HUES64 (cell line): ENCODE measurements at regions not wholly inside any gene's neighbourhood (a gene's known extent, or its start where the extent isn't known, plus 50 kb on each side); places are given as distances from the start of the nearest gene placed in this dataset.
"Not testable (repeated sequence)": the region's sequence is repeated elsewhere in the genome, so short reads cannot be mapped to it uniquely, and the experiment has no call there.

Experiments
- H3K27ac ChIP-seq: 2 replicates; pipeline ENCODE4 v1.7.0; 2013; ENCODE audit warnings: low read depth, low read length, inconsistent platforms
- H3K27me3 ChIP-seq: 2 replicates; pipeline ENCODE4 v1.6.1; 2013; ENCODE audit warnings: mild to moderate bottlenecking, low read length; ENCODE audit not compliant: insufficient read depth
- H3K36me3 ChIP-seq: 2 replicates; pipeline ENCODE4 v1.6.1; 2013; ENCODE audit warnings: mild to moderate bottlenecking, low read length; ENCODE audit not compliant: insufficient read depth
- H3K4me1 ChIP-seq: 2 replicates; pipeline ENCODE4 v1.6.1; 2013; ENCODE audit warnings: mild to moderate bottlenecking, low read length, moderate library complexity; ENCODE audit not compliant: insufficient read depth
- H3K4me3 ChIP-seq: 2 replicates; pipeline ENCODE4 v1.5.1; 2013; ENCODE audit warnings: mild to moderate bottlenecking, low read length, moderate library complexity
- H3K9ac ChIP-seq: 2 replicates; pipeline ENCODE4 v1.6.1; 2013; ENCODE audit warnings: mild to moderate bottlenecking, low read depth, low read length
- H3K9me3 ChIP-seq: 2 replicates; pipeline ENCODE4 v1.6.1; 2013; ENCODE audit warnings: low read depth, low read length; ENCODE audit not compliant: insufficient read depth
- WGBS: fragments of 150-250, 120-280 bp; methylation state at CpG from one replicate; pipeline ENCODE4 v1.1.7; 2013; ENCODE audit warnings: missing lambda C conversion rate; 5-methylcytosine and 5-hydroxymethylcytosine counted together

GRCh38 chr5:52255308-52255707 is 532.4 kb upstream of the ITGA1 start:
- H3K9me3 ChIP-seq = no peaks in the 10 kb centered on the region
- H3K9ac ChIP-seq = no peak overlapping the region
- H3K27me3 ChIP-seq = no peaks in the 10 kb centered on the region
- H3K36me3 ChIP-seq = no peaks in the 10 kb centered on the region
- peaks cover 6% of the 10 kb centered on the region; the same call in 1 of the 2 replicates for H3K4me1 ChIP-seq
- no peak overlapping the region for H3K4me3 ChIP-seq
- H3K27ac ChIP-seq = no peak overlapping the region
- WGBS = 98% methylated on average over 4 of the region's 4 CpGs

GRCh38 chr5:52262844-52263243 is 524.9 kb upstream of the ITGA1 start:
- H3K9me3 ChIP-seq = no peaks in the 10 kb centered on the region
- H3K36me3 ChIP-seq = no peaks in the 10 kb centered on the region
- H3K27ac ChIP-seq = no peak overlapping the region
- 97% methylated on average over 3 of the region's 3 CpGs for WGBS
- no peaks in the 10 kb centered on the region for H3K4me1 ChIP-seq
- no peak overlapping the region for H3K9ac ChIP-seq
- no peak overlapping the region for H3K4me3 ChIP-seq
- no peaks in the 10 kb centered on the region for H3K27me3 ChIP-seq

- no peak overlapping the region for H3K27ac ChIP-seq
Measured at GRCh38 chr5:52269401-52269800, 518.3 kb upstream of the ITGA1 start.

DNA sequence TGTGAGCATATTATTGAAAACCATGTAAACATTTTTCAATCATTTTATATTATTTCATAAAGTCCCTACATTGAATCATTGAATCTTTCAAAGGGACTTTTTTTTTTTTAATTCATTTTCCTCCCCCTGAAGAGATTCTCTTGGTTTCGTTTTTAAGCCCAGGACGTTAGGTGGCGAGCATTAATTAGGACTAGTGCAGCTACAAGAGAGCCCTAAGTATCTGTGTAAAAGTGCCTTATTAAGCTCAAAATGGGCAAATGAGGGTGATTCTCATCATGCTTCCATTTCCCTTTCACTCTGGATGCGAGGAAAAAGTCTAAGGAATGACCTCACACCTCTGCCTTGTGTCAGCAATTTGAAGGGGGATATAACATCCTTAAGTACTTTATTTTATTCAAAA is 517.9 kb upstream of the ITGA1 start:
- WGBS = 88% methylated on average over 4 of the region's 4 CpGs
- no peak overlapping the region for H3K27ac ChIP-seq
- no peaks in the 10 kb centered on the region for H3K36me3 ChIP-seq
- H3K4me3 ChIP-seq = no peak overlapping the region
- H3K9me3 ChIP-seq = no peaks in the 10 kb centered on the region
- H3K9ac ChIP-seq = no peak overlapping the region
- no peaks in the 10 kb centered on the region for H3K27me3 ChIP-seq
- peaks cover 20% of the 10 kb centered on the region; the same call in 1 of the 2 replicates for H3K4me1 ChIP-seq

More at GRCh38 chr5:52269401-52269800, 518.3 kb upstream of the ITGA1 start:
- Histone ChIP-seq H3K4me1 (peaks cover 20% of the 10 kb centered on the region; the same call in 1 of the 2 replicates), H3K4me3 (no peak overlapping the region), H3K9ac (no peak overlapping the region), H3K36me3 (no peaks in the 10 kb centered on the region), H3K27me3 (no peaks in the 10 kb centered on the region), H3K9me3 (no peaks in the 10 kb centered on the region)
- WGBS = 94% methylated on average over 1 of the region's 1 CpG

GRCh38 chr5:52275639-52276038 is 512.1 kb upstream of the ITGA1 start:
- Histone ChIP-seq H3K36me3 (no peaks in the 10 kb centered on the region), H3K27ac (no peak overlapping the region), H3K9me3 (no peaks in the 10 kb centered on the region), H3K4me3 (no peak overlapping the region), H3K27me3 (no peaks in the 10 kb centered on the region), H3K9ac (no peak overlapping the region), H3K4me1 (peaks cover 10% of the 10 kb centered on the region; the same call in 1 of the 2 replicates)

DNA sequence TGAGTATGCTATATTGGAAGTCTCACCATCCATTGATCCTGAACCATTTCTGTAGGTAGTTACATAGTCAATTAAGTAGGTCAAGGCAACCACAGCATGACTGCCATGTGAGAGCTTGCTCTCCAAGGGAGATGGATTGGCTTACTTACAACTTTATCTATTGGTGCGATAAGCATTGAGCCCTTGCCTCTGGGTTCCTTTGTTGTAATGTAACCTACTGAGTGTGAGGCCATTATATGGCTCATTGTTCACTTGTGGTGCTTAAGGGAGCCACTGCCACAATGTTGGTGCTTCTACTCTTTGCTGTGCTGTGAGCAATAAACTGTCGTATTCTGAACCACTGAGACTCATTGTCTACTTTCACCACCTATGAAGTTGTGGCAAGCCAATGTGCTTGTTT is 510.6 kb upstream of the ITGA1 start:
- Histone ChIP-seq H3K9ac (no peak overlapping the region), H3K4me3 (no peak overlapping the region), H3K36me3 (no peaks in the 10 kb centered on the region), H3K9me3 (no peaks in the 10 kb centered on the region), H3K4me1 (no peaks in the 10 kb centered on the region; the same call in 1 of the 2 replicates), H3K27me3 (no peaks in the 10 kb centered on the region), H3K27ac (no peak overlapping the region)
- 85% methylated on average over 2 of the region's 2 CpGs for WGBS

DNA sequence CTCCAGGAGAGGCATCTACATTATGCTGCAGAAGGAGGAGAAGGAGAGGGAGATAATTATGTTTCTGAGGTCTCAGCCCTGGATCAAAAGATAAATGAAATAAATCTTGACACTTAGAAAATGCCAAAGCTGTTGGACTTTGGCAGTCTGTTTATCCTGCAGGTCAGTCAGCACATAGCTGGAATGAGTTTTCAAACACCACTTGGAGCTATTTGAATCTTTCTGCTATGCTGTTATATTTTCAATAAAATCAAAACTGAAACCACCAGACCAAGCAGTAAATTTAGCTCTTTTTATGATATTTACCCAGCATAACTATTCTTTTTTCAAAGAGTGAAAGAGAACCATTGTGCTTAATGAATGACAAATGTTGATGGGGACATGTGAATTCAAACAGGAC is 505.1 kb upstream of the ITGA1 start:
- Histone ChIP-seq H3K9me3 (no peaks in the 10 kb centered on the region), H3K36me3 (no peaks in the 10 kb centered on the region), H3K27ac (no peak overlapping the region)

GRCh38 chr5:52283221-52283620 is 504.5 kb upstream of the ITGA1 start:
- Histone ChIP-seq H3K27ac (no peak overlapping the region), H3K4me1 (no peaks in the 10 kb centered on the region), H3K9me3 (no peaks in the 10 kb centered on the region), H3K27me3 (no peaks in the 10 kb centered on the region), H3K4me3 (no peak overlapping the region), H3K9ac (no peak overlapping the region), H3K36me3 (no peaks in the 10 kb centered on the region)
- WGBS = 91% methylated on average over 1 of the region's 1 CpG

More for the DNA sequence above, 505.1 kb upstream of the ITGA1 start:
- H3K4me3 ChIP-seq = no peak overlapping the region
- H3K27me3 ChIP-seq = no peaks in the 10 kb centered on the region
- no peaks in the 10 kb centered on the region for H3K4me1 ChIP-seq
- no peak overlapping the region for H3K9ac ChIP-seq

- Histone ChIP-seq H3K4me3 (no peak overlapping the region), H3K9me3 (peaks cover 23% of the 10 kb centered on the region), H3K36me3 (no peaks in the 10 kb centered on the region), H3K27me3 (no peaks in the 10 kb centered on the region), H3K4me1 (no peaks in the 10 kb centered on the region), H3K9ac (no peak overlapping the region), H3K27ac (no peak overlapping the region)
- 80% methylated on average over 1 of the region's 2 CpGs for WGBS
Measured at GRCh38 chr5:52300703-52301372, 486.9 kb upstream of the ITGA1 start.

- not testable (repeated sequence) for H3K36me3 ChIP-seq
Measured at GRCh38 chr5:52304816-52305215, 482.9 kb upstream of the ITGA1 start.

GRCh38 chr5:52328220-52328806 is 459.4 kb upstream of the ITGA1 start:
- Histone ChIP-seq H3K9me3 (no peaks in the 10 kb centered on the region), H3K9ac (no peak overlapping the region), H3K27ac (no peak overlapping the region), H3K4me3 (no peak overlapping the region), H3K36me3 (no peaks in the 10 kb centered on the region), H3K4me1 (0 out of 2 replicates have a peak, but pooled peaks cover 6% of the 10 kb centered on the region), H3K27me3 (no peaks in the 10 kb centered on the region)

More at GRCh38 chr5:52304816-52305215, 482.9 kb upstream of the ITGA1 start:
- WGBS = 83% methylated on average over 7 of the region's 9 CpGs
- not testable (repeated sequence) for H3K9ac ChIP-seq, H3K27me3 ChIP-seq, H3K4me3 ChIP-seq, H3K27ac ChIP-seq, H3K4me1 ChIP-seq
- peaks cover 31% of the 10 kb centered on the region for H3K9me3 ChIP-seq
